22Rv1 (cell line): ENCODE measurements at regions not wholly inside any gene's neighbourhood (a gene's known extent, or its start where the extent isn't known, plus 50 kb on each side); places are given as distances from the start of the nearest gene placed in this dataset.

Experiments
- CTCF ChIP-seq: fragments of 450-650 bp; IDR thresholded peaks from 2 replicates; pipeline ENCODE4 v1.5.1; 2017; ENCODE audit warnings: mild to moderate bottlenecking
- ZFX ChIP-seq: fragments of 450-650 bp; IDR thresholded peaks from 2 replicates; pipeline ENCODE4 v1.6.1; 2017; ENCODE audit warnings: antibody characterized with exemption, borderline replicate concordance

DNA sequence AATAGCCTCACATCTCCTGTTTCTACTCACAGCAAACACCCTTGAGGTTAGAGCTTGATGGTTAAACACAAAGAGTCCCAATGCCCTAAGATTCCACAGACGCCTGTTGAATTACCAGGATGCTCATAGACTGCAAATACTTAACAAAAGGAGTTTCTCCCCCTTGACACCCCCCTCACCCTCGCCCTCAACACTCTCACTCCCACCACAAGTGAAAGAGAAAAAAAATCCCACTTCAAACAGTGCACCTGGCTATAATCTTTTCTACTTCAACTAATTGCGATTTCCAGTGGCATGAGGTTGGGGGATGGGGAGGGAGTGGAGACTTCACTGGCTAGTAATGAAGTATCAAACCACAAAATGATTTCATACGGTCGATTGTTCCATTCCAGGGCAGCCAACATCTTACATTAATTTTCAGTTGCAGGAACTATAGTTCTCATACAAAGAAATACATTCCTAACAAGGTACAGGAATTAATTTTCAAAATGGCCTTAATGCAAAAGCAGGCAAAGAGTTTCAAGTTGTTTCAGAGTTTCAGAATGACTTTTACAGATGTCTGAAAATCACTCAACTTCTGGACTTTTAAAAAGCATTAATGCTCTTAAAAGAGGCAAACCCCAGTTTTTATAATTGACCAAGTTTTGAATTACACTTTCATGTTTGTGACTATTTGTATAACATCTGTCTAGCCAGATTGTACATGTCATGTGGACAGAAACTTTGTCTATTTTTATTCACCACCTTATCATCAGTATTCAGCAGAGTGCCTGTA is 390.7 kb downstream of the C12orf75 start:
- TF ChIP-seq CTCF (no peak), ZFX (no peak)
